Activated CD4-positive, alpha-beta T cell treated with anti-CD3 and anti-CD28 coated beads for 36 hours (primary cell): ENCODE measurements at regions not wholly inside any gene's neighbourhood (a gene's known extent, or its start where the extent isn't known, plus 50 kb on each side); places are given as distances from the start of the nearest gene placed in this dataset.

Experiments used
- ATAC-seq: fragments of 200-7000 bp; cut with Tn5 transposase; one replicate; pipeline ENCODE4 v1.10.0; 2021; ENCODE audit warnings: mild to moderate bottlenecking, moderate library complexity
- CTCF ChIA-PET: fragments of 350-600 bp; sonication (Branson Sonifier 250); formaldehyde crosslinking; loops from one replicate; lab custom pipeline; 2021; ENCODE audit warnings: antibody characterized with exemption; lab: Charles Lee
- POLR2A ChIA-PET: fragments of 350-600 bp; sonication (Branson Sonifier 250); formaldehyde crosslinking; loops from one replicate; lab custom pipeline; 2021; ENCODE audit warnings: antibody characterized with exemption, inconsistent platforms; lab: Charles Lee
- DNase-seq: peaks from one replicate; pipeline ENCODE4 v3.0.0-alpha.2; 2020
- H3K27ac Mint-ChIP-seq: one replicate; pipeline ENCODE4 v1.8.0; 2021; ENCODE audit warnings: mixed read lengths
- H3K27me3 Mint-ChIP-seq: one replicate; pipeline ENCODE4 v1.8.0; 2021; ENCODE audit warnings: mixed read lengths
- H3K36me3 Mint-ChIP-seq: one replicate; pipeline ENCODE4 v1.8.0; 2021; ENCODE audit warnings: low read depth, mixed read lengths
- H3K4me1 Mint-ChIP-seq: one replicate; pipeline ENCODE4 v1.8.0; 2021; ENCODE audit warnings: mixed read lengths
- H3K4me3 Mint-ChIP-seq: one replicate; pipeline ENCODE4 v1.8.0; 2021; ENCODE audit warnings: mild to moderate bottlenecking, moderate library complexity, mixed read lengths
- H3K9me3 Mint-ChIP-seq: one replicate; pipeline ENCODE4 v1.8.0; 2021; ENCODE audit warnings: low read depth, mixed read lengths
- intact Hi-C, 2 experiments: fragments of 100-400 bp; cut with DNase I in 1 of 2; cut with micrococcal nuclease in 1 of 2; formaldehyde crosslinking; loops; one replicate each; pipeline versions ENCODE4 v1.14.2 to v1.15.1; 2022 to 2024; cut with DNase I, micrococcal nuclease

DNA sequence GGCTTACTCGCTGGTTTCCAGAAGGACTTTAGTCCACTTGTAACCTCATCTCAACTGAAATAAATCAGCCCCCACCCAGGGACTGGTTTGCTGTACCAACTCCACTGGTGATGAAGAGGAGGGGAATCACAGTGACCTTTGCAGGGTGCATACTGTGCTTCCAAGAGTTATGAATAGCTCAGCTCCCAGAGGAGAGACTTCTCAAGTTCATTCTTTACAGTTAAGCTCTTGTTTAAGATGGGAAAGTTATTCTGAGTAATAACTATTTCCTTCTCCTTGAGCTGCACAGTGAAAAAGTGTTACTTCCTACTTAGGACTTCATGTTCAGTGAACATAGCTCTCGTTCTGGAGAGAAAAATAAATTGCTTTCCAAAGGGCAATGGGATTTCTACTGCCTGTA is 166.5 kb upstream of the ECI2 start:
- Mint-ChIP-seq H3K36me3 (no peaks in the 10 kb centered on the region), H3K4me1 (no peaks in the 10 kb centered on the region), H3K27ac (no peak overlapping the region), H3K4me3 (no peak overlapping the region), H3K27me3 (peaks cover 14% of the 10 kb centered on the region), H3K9me3 (no peaks in the 10 kb centered on the region)
- ATAC-seq = no peak
- ChIA-PET CTCF (interaction anchor here (0.6 to 0.8 kb wide), 2 partner anchors 42 to 692 kb away, joined by 3 read pairs; no protein-coding TSS in a partner anchor), POLR2A (no interaction called here)
- no peak for DNase-seq
- intact Hi-C loops = no loop called here

DNA sequence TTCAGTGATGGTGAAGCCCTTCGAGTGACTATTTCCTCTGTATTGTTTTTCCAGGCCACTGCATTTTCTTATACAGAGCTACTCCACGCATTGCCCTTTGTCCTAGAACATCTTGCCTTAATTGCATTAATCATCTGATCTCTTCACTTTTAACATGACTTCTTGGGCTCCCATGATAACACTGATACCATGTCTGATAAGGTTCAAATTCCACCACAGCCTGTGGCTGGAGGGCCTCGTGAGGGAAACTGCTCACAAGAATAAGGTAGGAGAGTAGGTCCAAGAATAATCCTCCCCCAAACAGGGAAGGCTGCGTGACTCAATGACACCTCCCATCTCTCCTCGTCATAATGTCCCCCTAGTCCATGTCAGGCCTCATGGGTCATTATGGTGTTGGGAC is 165.5 kb upstream of the ECI2 start:
- Mint-ChIP-seq H3K27ac (no peak overlapping the region), H3K36me3 (no peaks in the 10 kb centered on the region)
- POLR2A ChIA-PET = no interaction called here

DNA sequence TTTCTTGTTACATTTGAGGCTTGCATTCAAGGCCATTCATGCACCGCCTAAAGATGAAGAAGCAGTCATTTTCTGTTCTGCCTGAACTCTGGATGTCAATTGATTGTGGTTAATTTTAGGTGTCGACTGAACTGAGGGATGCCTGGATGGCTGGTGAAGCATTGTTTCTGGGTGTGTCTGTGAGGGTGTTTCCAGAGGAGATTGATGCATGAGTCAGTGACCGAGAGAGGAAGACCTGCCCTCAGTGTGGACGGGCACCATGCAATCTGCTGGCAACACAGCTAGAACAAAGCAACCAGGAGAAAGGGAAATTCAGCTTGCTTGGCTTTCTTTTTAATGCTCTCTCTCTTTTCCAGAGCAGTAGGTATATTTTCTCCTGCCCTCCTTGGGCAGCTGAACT is 164.1 kb upstream of the ECI2 start:
- no peaks in the 10 kb centered on the region for H3K9me3 Mint-ChIP-seq
- DNase-seq (no peak), ATAC-seq (no peak)
- POLR2A ChIA-PET = no interaction called here
- H3K27me3 Mint-ChIP-seq = peaks cover 5% of the 10 kb centered on the region
- no peaks in the 10 kb centered on the region for H3K36me3 Mint-ChIP-seq
- intact Hi-C loops = no loop called here
- no peak overlapping the region for H3K27ac Mint-ChIP-seq
- H3K4me3 Mint-ChIP-seq = no peak overlapping the region
- CTCF ChIA-PET = interaction anchor here (0.6 kb wide), 1 partner anchor 9 kb away, joined by 3 read pairs; no protein-coding TSS in a partner anchor
- no peaks in the 10 kb centered on the region for H3K4me1 Mint-ChIP-seq

More for the DNA sequence above, 165.5 kb upstream of the ECI2 start:
- intact Hi-C loops = no loop called here
- Mint-ChIP-seq H3K9me3 (no peaks in the 10 kb centered on the region), H3K4me1 (no peaks in the 10 kb centered on the region), H3K27me3 (peaks cover 11% of the 10 kb centered on the region), H3K4me3 (no peak overlapping the region)
- CTCF ChIA-PET = interaction anchor here (0.8 kb wide), 1 partner anchor 87 kb away, joined by 4 read pairs; no protein-coding TSS in a partner anchor
- no peak for DNase-seq
- no peak for ATAC-seq

DNA sequence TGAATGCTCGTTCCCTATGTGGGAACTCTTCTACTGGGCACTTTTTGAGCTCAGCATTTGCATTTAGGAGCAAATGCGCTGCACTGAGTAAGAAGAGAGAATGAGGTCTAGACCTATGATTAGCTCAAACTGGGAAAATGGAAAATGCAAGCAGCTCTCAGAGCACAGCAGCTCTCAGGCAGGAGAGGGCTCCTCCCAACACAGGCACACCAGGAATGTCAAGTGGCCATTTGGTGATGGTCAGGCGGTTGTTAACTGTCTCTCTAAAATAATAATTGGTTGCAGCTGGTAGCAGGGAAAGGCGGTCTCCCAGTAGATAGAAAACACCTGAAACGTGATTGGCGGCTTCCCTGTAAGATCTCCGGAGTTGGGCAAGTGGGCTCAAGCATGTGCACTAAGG is 162.0 kb upstream of the ECI2 start:
- Mint-ChIP-seq H3K27ac (no peak overlapping the region), H3K4me3 (no peak overlapping the region), H3K9me3 (no peaks in the 10 kb centered on the region), H3K4me1 (no peaks in the 10 kb centered on the region), H3K27me3 (no peaks in the 10 kb centered on the region), H3K36me3 (no peaks in the 10 kb centered on the region)
- POLR2A ChIA-PET = no interaction called here
- intact Hi-C loops = no loop called here
- DNase-seq (no peak), ATAC-seq (no peak)
- CTCF ChIA-PET = no interaction called here

DNA sequence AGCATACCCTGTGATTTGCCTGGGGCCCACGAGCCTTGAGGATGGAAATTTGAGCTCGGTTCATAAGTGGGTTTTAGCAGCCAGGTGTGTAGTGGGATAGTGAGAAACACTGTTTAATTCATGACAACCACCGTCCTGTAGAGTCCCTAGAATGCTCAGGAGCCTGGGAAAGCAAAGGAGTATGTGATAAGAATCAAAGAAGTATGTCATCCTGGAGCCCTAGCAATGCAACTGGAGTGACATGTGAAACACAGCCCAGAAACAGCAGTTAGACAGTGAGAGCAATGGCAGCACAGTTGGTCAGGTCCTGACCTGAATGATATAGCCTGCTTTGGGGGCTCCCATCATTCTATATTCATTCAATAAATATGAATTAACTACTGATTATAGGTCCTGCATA is 161.2 kb upstream of the ECI2 start:
- POLR2A ChIA-PET = no interaction called here
- Mint-ChIP-seq H3K27ac (no peak overlapping the region), H3K4me3 (no peak overlapping the region), H3K36me3 (no peaks in the 10 kb centered on the region), H3K9me3 (no peaks in the 10 kb centered on the region), H3K4me1 (no peaks in the 10 kb centered on the region), H3K27me3 (no peaks in the 10 kb centered on the region)
- no peak for DNase-seq
- intact Hi-C loops = no loop called here
- CTCF ChIA-PET = no interaction called here
- ATAC-seq = no peak

DNA sequence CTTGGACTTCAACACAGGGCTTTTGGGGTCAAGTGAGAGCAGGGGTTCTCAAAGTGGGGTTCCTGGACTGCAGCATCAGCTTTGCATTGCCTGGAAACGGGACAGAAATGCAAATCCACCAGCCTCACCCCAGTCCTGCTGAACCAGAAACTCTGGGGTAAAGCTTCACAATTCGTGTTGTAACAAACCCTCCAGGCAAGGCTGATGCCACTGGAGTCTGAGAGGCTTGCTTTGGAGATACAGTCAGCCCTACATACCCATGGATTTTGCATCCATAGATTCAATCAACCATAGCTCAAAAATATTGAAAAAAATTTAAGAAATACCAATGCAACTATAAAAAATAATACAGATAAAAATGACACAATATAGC is 160.4 kb upstream of the ECI2 start:
- H3K27me3 Mint-ChIP-seq = no peaks in the 10 kb centered on the region
- CTCF ChIA-PET = no interaction called here

DNA sequence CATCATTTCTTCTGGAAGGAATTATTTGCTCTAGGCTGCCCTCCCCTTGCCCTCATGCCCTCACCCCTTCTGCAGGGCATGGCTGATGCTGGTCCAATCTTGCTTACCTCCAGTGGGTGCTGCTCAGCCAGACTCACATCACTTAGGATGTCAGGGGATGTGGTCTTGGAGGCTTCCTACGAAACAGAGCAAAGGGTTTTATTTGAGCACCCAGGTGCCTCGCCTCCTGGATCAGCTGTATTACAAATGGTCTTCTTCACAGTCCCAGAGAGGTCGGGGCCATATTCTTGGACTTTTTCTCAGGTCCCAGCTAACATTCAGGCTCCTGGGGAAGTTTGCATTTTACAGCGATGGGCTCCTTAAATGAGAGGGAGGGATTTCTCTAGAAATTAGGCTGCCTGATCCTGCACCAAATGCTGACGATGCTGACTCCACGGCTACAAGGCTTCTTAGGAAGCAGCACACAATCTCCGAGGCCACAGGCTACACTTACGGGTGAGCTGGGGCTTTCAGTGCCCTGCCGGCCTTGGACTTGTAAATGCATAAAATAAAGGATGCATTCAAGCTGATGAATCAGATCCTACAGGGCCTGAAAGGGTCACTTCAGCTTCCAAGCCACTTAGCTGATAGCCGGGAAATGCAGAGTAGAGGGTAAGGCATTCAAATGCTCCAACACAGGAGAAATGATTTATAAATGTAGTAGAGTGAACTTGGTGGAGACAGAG is 159.8 kb upstream of the ECI2 start:
- DNase-seq = no peak
- CTCF ChIA-PET = no interaction called here

More for the DNA sequence above, 160.4 kb upstream of the ECI2 start:
- intact Hi-C loops = no loop called here
- POLR2A ChIA-PET = interaction anchor here (0.6 kb wide), 1 partner anchor 1812 kb away, joined by 3 read pairs; no protein-coding TSS in a partner anchor
- Mint-ChIP-seq H3K27ac (no peak overlapping the region), H3K4me1 (no peaks in the 10 kb centered on the region), H3K36me3 (no peaks in the 10 kb centered on the region), H3K4me3 (no peak overlapping the region), H3K9me3 (no peaks in the 10 kb centered on the region)
- ATAC-seq (no peak), DNase-seq (no peak)

DNA sequence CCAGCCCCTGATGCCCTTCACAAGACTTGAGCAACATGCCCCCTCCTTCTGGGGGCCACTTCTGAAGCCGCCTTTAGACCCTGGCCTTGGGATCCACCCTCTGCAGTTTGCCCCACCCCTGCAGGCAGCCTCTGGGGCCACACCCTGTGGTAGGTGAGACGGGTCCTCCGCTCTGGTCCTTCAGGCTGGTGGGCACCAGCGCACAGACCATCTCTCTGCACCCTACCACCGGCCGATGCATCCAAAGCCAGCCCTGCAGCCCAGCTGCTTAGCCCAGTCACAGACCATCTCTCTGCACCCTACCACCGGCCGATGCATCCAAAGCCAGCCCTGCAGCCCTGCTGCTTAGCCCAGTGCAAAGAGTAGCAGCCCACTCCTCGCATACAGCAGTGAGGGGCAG is 159.3 kb upstream of the ECI2 start:
- H3K4me3 Mint-ChIP-seq = no peak overlapping the region
- DNase-seq = no peak
- no peak overlapping the region for H3K27ac Mint-ChIP-seq
- no peaks in the 10 kb centered on the region for H3K4me1 Mint-ChIP-seq
- no peaks in the 10 kb centered on the region for H3K27me3 Mint-ChIP-seq
- ChIA-PET CTCF (no interaction called here), POLR2A (no interaction called here)
- intact Hi-C loops = no loop called here
- H3K9me3 Mint-ChIP-seq = no peaks in the 10 kb centered on the region
- no peaks in the 10 kb centered on the region for H3K36me3 Mint-ChIP-seq
- ATAC-seq = no peak

More for the DNA sequence above, 159.8 kb upstream of the ECI2 start:
- Mint-ChIP-seq H3K9me3 (no peaks in the 10 kb centered on the region), H3K4me3 (no peak overlapping the region), H3K36me3 (no peaks in the 10 kb centered on the region), H3K27me3 (no peaks in the 10 kb centered on the region), H3K4me1 (no peaks in the 10 kb centered on the region), H3K27ac (no peak overlapping the region)
- intact Hi-C loops = no loop called here
- POLR2A ChIA-PET = no interaction called here
- ATAC-seq = no peak

DNA sequence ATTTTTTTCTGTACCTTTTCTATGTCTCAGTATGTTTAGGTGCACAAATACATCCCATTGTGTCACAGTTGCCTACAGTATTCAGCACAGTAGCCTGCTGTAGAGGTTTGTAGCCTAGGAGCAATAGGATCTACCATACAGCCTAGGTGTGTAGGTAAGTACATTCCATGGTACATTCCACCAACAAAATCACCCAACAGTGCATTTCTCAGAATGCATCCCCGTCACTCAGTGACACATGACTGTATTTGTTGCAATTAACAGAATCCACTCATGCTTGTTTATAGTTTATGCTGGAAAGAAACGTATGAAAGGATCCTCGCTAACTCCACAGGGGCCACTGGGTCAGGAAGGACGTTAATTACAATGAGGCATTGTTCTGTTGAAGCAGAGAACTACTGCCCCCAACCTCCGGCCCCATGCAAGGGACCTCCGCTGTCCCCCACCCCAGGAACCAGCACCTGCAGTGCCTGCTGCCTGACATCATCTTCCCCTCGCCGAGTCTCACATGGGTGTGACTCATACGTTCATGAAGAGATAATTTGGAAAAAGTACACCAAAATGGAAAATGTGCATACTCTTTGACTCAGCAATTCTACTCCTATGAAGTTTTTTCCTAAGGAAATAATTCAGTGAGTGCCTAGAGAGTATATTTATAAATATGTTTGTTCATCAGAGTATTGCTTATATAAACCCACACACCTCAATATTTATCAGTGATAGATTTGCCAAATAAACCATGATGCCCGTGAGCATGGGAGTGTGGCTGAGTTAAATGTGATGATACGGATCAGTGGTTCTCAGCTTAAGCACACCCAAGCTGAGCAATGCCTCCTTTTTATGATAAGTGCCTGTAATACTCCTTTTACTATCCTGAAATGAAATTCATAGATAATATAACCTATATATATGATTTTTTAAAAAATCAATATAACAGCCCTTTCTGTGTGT is 156.4 kb upstream of the ECI2 start:
- intact Hi-C loops = no loop called here
- Mint-ChIP-seq H3K4me3 (no peak overlapping the region), H3K9me3 (no peaks in the 10 kb centered on the region), H3K4me1 (no peaks in the 10 kb centered on the region), H3K36me3 (no peaks in the 10 kb centered on the region), H3K27me3 (peaks cover 3% of the 10 kb centered on the region), H3K27ac (no peak overlapping the region)
- ChIA-PET CTCF (no interaction called here), POLR2A (no interaction called here)
- ATAC-seq (no peak), DNase-seq (no peak)

DNA sequence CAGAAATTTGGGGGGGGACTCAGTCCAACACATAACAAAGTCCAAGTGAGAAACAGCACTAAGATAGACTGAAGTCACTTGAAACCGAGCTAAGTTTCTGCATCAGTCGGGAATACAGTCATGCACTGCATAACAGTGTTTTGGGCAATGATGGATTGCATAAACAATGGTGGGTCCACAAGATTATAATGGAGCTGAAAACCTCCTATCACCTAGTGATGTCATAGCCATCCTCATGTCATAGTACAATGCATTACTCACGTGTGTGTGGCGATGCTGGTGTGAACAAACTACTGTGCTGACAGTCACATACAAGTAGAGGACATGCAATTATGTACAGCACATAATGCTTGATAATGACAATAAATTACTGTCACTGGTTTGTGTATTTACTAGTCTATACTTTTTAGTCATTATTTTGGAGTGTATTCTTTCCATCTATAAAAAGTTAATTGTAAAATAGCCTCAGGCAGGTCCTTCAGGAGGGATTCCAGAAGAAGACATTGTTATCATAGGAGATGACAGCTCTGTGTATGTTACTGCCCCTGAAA is 154.5 kb upstream of the ECI2 start:
- no peaks in the 10 kb centered on the region for H3K9me3 Mint-ChIP-seq
- no peaks in the 10 kb centered on the region for H3K4me1 Mint-ChIP-seq
- DNase-seq (no peak), ATAC-seq (no peak)
- no peak overlapping the region for H3K27ac Mint-ChIP-seq
- H3K4me3 Mint-ChIP-seq = no peak overlapping the region
- H3K27me3 Mint-ChIP-seq = peaks cover 16% of the 10 kb centered on the region
- POLR2A ChIA-PET = no interaction called here
- CTCF ChIA-PET = no interaction called here
- intact Hi-C loops = no loop called here
- no peaks in the 10 kb centered on the region for H3K36me3 Mint-ChIP-seq

DNA sequence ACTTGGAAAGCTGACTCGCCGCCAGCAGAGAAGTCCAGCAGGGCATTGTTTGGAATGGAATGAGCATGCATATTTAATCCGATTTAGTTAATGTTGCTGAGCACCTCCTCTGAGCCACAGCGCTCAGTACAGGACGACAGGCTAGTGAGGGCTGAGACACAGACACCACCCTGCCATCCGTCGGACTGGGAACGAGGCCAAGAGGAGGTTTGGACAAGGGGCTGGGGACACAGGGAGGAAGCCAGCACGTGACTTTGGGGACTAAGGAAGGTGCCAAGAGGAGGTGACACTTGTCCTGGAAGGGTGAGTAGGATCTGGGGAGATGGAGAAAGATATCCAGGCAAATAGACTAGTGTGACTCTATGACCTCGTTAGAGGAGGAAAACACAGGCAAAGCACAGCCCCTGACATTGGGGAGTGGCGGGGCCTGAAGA is 152.5 kb upstream of the ECI2 start:
- H3K27me3 Mint-ChIP-seq = peaks cover 33% of the 10 kb centered on the region
- POLR2A ChIA-PET = no interaction called here
- DNase-seq (no peak), ATAC-seq (no peak)
- no peaks in the 10 kb centered on the region for H3K36me3 Mint-ChIP-seq
- H3K4me3 Mint-ChIP-seq = no peak overlapping the region
- no peaks in the 10 kb centered on the region for H3K4me1 Mint-ChIP-seq
- CTCF ChIA-PET = no interaction called here
- intact Hi-C loops = no loop called here
- H3K27ac Mint-ChIP-seq = no peak overlapping the region
- H3K9me3 Mint-ChIP-seq = no peaks in the 10 kb centered on the region
